ENCODE measurements at regions not wholly inside any gene's neighbourhood (a gene's known extent, or its start where the extent isn't known, plus 50 kb on each side); places are given as distances from the start of the nearest gene placed in this dataset.

GRCh38 chr4:136653640-136654406 is 878.5 kb downstream of the PCDH18 start:
- TF ChIP-seq, protein P1, sequence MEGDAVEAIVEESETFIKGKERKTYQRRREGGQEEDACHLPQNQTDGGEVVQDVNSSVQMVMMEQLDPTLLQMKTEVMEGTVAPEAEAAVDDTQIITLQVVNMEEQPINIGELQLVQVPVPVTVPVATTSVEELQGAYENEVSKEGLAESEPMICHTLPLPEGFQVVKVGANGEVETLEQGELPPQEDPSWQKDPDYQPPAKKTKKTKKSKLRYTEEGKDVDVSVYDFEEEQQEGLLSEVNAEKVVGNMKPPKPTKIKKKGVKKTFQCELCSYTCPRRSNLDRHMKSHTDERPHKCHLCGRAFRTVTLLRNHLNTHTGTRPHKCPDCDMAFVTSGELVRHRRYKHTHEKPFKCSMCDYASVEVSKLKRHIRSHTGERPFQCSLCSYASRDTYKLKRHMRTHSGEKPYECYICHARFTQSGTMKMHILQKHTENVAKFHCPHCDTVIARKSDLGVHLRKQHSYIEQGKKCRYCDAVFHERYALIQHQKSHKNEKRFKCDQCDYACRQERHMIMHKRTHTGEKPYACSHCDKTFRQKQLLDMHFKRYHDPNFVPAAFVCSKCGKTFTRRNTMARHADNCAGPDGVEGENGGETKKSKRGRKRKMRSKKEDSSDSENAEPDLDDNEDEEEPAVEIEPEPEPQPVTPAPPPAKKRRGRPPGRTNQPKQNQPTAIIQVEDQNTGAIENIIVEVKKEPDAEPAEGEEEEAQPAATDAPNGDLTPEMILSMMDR (IDR thresholded peaks at IDR 0.05), result no peak
- no peak for TF ChIP-seq POLR2AphosphoS5 (IDR thresholded peaks at IDR 0.05; ENCODE audit: low read depth, low read length)

Data from Panc1 (cell line).